ENCODE measurements at regions not wholly inside any gene's neighbourhood (a gene's known extent, or its start where the extent isn't known, plus 50 kb on each side); places are given as distances from the start of the nearest gene placed in this dataset.

- TF ChIP-seq CTCF (IDR thresholded peaks at IDR 0.05) (no peak), POLR2A (IDR thresholded peaks at IDR 0.05) (no peak)
Measured at GRCh38 chr14:105836730-105837129, 310.3 kb downstream of the TMEM121 start.
